ENCODE measurements at regions not wholly inside any gene's neighbourhood (a gene's known extent, or its start where the extent isn't known, plus 50 kb on each side); places are given as distances from the start of the nearest gene placed in this dataset.

DNA sequence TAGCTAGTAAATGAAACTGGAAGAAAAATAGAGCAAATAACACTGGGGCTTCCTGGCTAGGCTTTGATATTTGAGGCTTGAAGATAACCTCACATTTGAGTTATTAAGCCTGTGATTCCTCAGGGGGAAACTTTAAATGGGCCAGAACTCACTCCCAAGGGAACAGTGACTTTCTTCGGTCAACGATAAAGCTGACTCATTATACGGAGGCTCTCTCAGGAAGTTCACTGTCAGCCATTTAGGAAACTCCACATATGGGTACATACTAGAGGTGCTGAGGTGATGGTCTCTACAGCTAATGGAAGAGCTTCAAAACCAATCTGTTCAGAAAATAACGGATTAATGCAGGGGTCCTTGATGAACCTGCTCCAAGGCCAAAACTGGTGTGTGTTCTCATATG is 120.8 kb downstream of the SH2D1A start (continued):
- TF ChIP-seq, protein P1, sequence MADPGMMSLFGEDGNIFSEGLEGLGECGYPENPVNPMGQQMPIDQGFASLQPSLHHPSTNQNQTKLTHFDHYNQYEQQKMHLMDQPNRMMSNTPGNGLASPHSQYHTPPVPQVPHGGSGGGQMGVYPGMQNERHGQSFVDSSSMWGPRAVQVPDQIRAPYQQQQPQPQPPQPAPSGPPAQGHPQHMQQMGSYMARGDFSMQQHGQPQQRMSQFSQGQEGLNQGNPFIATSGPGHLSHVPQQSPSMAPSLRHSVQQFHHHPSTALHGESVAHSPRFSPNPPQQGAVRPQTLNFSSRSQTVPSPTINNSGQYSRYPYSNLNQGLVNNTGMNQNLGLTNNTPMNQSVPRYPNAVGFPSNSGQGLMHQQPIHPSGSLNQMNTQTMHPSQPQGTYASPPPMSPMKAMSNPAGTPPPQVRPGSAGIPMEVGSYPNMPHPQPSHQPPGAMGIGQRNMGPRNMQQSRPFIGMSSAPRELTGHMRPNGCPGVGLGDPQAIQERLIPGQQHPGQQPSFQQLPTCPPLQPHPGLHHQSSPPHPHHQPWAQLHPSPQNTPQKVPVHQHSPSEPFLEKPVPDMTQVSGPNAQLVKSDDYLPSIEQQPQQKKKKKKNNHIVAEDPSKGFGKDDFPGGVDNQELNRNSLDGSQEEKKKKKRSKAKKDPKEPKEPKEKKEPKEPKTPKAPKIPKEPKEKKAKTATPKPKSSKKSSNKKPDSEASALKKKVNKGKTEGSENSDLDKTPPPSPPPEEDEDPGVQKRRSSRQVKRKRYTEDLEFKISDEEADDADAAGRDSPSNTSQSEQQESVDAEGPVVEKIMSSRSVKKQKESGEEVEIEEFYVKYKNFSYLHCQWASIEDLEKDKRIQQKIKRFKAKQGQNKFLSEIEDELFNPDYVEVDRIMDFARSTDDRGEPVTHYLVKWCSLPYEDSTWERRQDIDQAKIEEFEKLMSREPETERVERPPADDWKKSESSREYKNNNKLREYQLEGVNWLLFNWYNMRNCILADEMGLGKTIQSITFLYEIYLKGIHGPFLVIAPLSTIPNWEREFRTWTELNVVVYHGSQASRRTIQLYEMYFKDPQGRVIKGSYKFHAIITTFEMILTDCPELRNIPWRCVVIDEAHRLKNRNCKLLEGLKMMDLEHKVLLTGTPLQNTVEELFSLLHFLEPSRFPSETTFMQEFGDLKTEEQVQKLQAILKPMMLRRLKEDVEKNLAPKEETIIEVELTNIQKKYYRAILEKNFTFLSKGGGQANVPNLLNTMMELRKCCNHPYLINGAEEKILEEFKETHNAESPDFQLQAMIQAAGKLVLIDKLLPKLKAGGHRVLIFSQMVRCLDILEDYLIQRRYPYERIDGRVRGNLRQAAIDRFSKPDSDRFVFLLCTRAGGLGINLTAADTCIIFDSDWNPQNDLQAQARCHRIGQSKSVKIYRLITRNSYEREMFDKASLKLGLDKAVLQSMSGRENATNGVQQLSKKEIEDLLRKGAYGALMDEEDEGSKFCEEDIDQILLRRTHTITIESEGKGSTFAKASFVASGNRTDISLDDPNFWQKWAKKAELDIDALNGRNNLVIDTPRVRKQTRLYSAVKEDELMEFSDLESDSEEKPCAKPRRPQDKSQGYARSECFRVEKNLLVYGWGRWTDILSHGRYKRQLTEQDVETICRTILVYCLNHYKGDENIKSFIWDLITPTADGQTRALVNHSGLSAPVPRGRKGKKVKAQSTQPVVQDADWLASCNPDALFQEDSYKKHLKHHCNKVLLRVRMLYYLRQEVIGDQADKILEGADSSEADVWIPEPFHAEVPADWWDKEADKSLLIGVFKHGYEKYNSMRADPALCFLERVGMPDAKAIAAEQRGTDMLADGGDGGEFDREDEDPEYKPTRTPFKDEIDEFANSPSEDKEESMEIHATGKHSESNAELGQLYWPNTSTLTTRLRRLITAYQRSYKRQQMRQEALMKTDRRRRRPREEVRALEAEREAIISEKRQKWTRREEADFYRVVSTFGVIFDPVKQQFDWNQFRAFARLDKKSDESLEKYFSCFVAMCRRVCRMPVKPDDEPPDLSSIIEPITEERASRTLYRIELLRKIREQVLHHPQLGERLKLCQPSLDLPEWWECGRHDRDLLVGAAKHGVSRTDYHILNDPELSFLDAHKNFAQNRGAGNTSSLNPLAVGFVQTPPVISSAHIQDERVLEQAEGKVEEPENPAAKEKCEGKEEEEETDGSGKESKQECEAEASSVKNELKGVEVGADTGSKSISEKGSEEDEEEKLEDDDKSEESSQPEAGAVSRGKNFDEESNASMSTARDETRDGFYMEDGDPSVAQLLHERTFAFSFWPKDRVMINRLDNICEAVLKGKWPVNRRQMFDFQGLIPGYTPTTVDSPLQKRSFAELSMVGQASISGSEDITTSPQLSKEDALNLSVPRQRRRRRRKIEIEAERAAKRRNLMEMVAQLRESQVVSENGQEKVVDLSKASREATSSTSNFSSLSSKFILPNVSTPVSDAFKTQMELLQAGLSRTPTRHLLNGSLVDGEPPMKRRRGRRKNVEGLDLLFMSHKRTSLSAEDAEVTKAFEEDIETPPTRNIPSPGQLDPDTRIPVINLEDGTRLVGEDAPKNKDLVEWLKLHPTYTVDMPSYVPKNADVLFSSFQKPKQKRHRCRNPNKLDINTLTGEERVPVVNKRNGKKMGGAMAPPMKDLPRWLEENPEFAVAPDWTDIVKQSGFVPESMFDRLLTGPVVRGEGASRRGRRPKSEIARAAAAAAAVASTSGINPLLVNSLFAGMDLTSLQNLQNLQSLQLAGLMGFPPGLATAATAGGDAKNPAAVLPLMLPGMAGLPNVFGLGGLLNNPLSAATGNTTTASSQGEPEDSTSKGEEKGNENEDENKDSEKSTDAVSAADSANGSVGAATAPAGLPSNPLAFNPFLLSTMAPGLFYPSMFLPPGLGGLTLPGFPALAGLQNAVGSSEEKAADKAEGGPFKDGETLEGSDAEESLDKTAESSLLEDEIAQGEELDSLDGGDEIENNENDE (IDR thresholded peaks at IDR 0.05; ENCODE audit: insufficient replicate concordance, low read length): no peak
- no peak for TF ChIP-seq CHD1 (IDR thresholded peaks at IDR 0.05; ENCODE audit: low read depth, low read length)
- TF ChIP-seq SIX5 (IDR thresholded peaks at IDR 0.05; ENCODE audit: low read depth, low read length): no peak
- no peak for TF ChIP-seq CEBPB (IDR thresholded peaks at IDR 0.05; ENCODE audit: low read depth, low read length)
- TF ChIP-seq POLR2AphosphoS5 (IDR thresholded peaks at IDR 0.05; ENCODE audit: low read depth, low read length): no peak
- no peak for TF ChIP-seq MAFK (IDR thresholded peaks at IDR 0.05; ENCODE audit: low read depth, low read length)

All from H1 (cell line).